Ovary (tissue), 7 donors: ENCODE measurements at regions not wholly inside any gene's neighbourhood (a gene's known extent, or its start where the extent isn't known, plus 50 kb on each side); places are given as distances from the start of the nearest gene placed in this dataset.

Experiments used
- DNase-seq, 5 donors: peaks; one replicate each; pipeline ENCODE4 v3.0.0-alpha.2; 2019 to 2020
- H3K27ac ChIP-seq, 2 donors: fragments of 200-600 bp; one replicate each; pipeline versions ENCODE4 v1.5.1 to v1.8.0; 2019 to 2022
- H3K27me3 ChIP-seq: fragments of 200-600 bp; one replicate; pipeline ENCODE4 v1.8.0; 2022
- H3K36me3 ChIP-seq: fragments of 200-600 bp; sonication (generic); one replicate; pipeline ENCODE4 v1.5.1; 2019
- H3K4me1 ChIP-seq: one replicate; pipeline ENCODE4 v1.8.1; 2013; ENCODE audit warnings: mild to moderate bottlenecking, moderate library complexity; ENCODE audit not compliant: insufficient read depth
- H3K4me3 ChIP-seq: fragments of 200-600 bp; sonication (generic); one replicate; pipeline ENCODE4 v1.5.1; 2017
- H3K9me3 ChIP-seq, 2 donors: fragments of 200-600 bp in 1 of 2; sonication (generic) in 1 of 2; one replicate each; pipeline versions ENCODE4 v1.5.1 to v1.8.1; 2013 to 2019; ENCODE audit warnings: mild to moderate bottlenecking in 1 of 2, moderate library complexity in 1 of 2
- CTCF ChIP-seq, 3 donors: fragments of 450-650 bp in 2 of 3; fragments of 200-600 bp in 1 of 3; IDR thresholded peaks; one replicate each; pipeline versions ENCODE4 v1.5.1 to v1.8.0; 2016 to 2022; ENCODE audit warnings: antibody characterized with exemption in 3 of 3, mild to moderate bottlenecking in 1 of 3
- EP300 ChIP-seq: sonication (generic); formaldehyde crosslinking; IDR thresholded peaks from one replicate; pipeline ENCODE4 v1.6.1; 2017; ENCODE audit warnings: antibody characterized with exemption
- POLR2A ChIP-seq: fragments of 450-650 bp; IDR thresholded peaks from one replicate; pipeline ENCODE4 v1.6.1; 2017; ENCODE audit warnings: antibody characterized with exemption, mild to moderate bottlenecking, moderate library complexity
- WGBS, 3 donors: extraction: QIAGEN DNeasy Blood & Tissue Kit in 1 of 3; methylation state at CpG; one replicate each; pipeline versions ENCODE4 v1.1.5 to v1.1.7; 2013 to 2017; 5-methylcytosine and 5-hydroxymethylcytosine counted together
- intact Hi-C, 4 donors: fragments of 100-400 bp; cut with DNase I; formaldehyde crosslinking; loops; one replicate each; pipeline versions ENCODE4 v1.11.0 to v1.15.1; 2022 to 2023
- donor health status: DM: no; HTN: no; CAD: no; lungs with moderate emphysema.
- donor health status: DM: no; HTN: no; CAD: no.
- donor health status: Bipolar disorder and iron deficiency.
- donor health status: DM: no; HTN: no; CAD: no.
- donor health status: DM: yes; HTN: yes; CAD: no.

- intact Hi-C loops = no loop called here
- no peaks in the 10 kb centered on the region for H3K36me3 ChIP-seq
- 91 to 94% (median 93%) methylated on average over 1 of the region's 1 CpG for WGBS, 3 donors
- TF ChIP-seq POLR2A = no peak
- no peak for TF ChIP-seq CTCF (IDR thresholded peaks at IDR 0.05)
- no peak for TF ChIP-seq EP300
- H3K4me3 ChIP-seq = no peak overlapping the region
- H3K4me1 ChIP-seq = no peaks in the 10 kb centered on the region
- H3K27me3 ChIP-seq = no peaks in the 10 kb centered on the region
- H3K27ac ChIP-seq = no peak overlapping the region
- no peak for DNase-seq
- H3K9me3 ChIP-seq = no peaks in the 10 kb centered on the region
These were observed 863.6 kb upstream of the SALL3 start for GRCh38 chr18:78115896-78116561.

- Histone ChIP-seq H3K27ac (no peak overlapping the region), H3K36me3 (no peaks in the 10 kb centered on the region), H3K4me1 (no peaks in the 10 kb centered on the region), H3K4me3 (no peak overlapping the region), H3K27me3 (no peaks in the 10 kb centered on the region), H3K9me3 (no peaks in the 10 kb centered on the region)
- intact Hi-C loops = no loop called here
- DNase-seq = no peak
- 77 to 83% (median 83%) methylated on average over 23 to 24 of the region's 24 CpGs for WGBS, 3 donors
- TF ChIP-seq CTCF (IDR thresholded peaks at IDR 0.05) (no peak), POLR2A (no peak), EP300 (no peak)
These were observed 856.3 kb upstream of the SALL3 start for GRCh38 chr18:78123144-78123909.

- Histone ChIP-seq H3K4me1 (no peaks in the 10 kb centered on the region), H3K27ac (no peak overlapping the region), H3K9me3 (no peaks in the 10 kb centered on the region), H3K36me3 (no peaks in the 10 kb centered on the region), H3K27me3 (no peaks in the 10 kb centered on the region), H3K4me3 (no peak overlapping the region)
- TF ChIP-seq CTCF (IDR thresholded peaks at IDR 0.05) = no peak
- intact Hi-C loops = no loop called here
- 46 to 64% (median 46%) methylated on average over 33 to 34 of the region's 34 CpGs for WGBS, 3 donors
- DNase-seq = no peak
These were observed 855.5 kb upstream of the SALL3 start for GRCh38 chr18:78123926-78124797.

GRCh38 chr18:78125206-78125896, 854.3 kb upstream of the SALL3 start:
- Histone ChIP-seq H3K9me3 (no peaks in the 10 kb centered on the region), H3K36me3 (no peaks in the 10 kb centered on the region), H3K27me3 (no peaks in the 10 kb centered on the region), H3K27ac (no peak overlapping the region), H3K4me1 (no peaks in the 10 kb centered on the region), H3K4me3 (no peak overlapping the region)
- TF ChIP-seq POLR2A (no peak), EP300 (no peak), CTCF (IDR thresholded peaks at IDR 0.05) (no peak)
- no peak for DNase-seq
- WGBS, 3 donors = 70 to 83% (median 76%) methylated on average over 7 of the region's 7 CpGs
- intact Hi-C loops = no loop called here
